HEK293 (cell line): ENCODE measurements at regions not wholly inside any gene's neighbourhood (a gene's known extent, or its start where the extent isn't known, plus 50 kb on each side); places are given as distances from the start of the nearest gene placed in this dataset.

ENCODE experiments used
- CTCF ChIP-seq: fragments of 450-650 bp; formaldehyde crosslinking; IDR thresholded peaks from 2 replicates; pipeline ENCODE4 v1.5.1; 2016; ENCODE audit warnings: missing biosample characterization, missing genetic modification characterization
- ZNF768 ChIP-seq: fragments of 450-650 bp; formaldehyde crosslinking; IDR thresholded peaks from 2 replicates; pipeline ENCODE4 v1.5.1; 2018; ENCODE audit warnings: missing biosample characterization, mild to moderate bottlenecking, missing genetic modification characterization

DNA sequence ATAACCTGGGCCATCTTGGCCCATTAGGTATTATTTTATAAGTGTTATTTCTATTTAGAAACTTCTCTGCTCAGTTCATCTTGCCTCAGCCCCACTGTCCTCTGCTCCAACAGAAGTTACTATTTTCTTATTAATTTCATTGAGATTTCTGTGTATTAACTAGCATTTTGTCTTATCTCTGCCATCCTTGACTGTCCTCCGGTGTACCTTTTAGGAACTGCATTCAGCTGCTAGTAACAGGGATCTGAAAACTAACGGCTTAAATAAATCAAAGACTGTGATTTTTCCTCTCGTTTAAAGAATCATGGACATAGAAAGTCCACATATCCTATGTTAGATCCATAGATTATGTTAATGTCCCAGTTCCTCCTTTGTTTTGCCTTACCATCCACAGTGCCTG, 382.5 kb downstream of the MATN1 start:
- TF ChIP-seq CTCF (tag by site-specific recombination) (no peak), ZNF768 (tag by site-specific recombination) (no peak)
